ENCODE measurements at regions not wholly inside any gene's neighbourhood (a gene's known extent, or its start where the extent isn't known, plus 50 kb on each side); places are given as distances from the start of the nearest gene placed in this dataset.

DNA sequence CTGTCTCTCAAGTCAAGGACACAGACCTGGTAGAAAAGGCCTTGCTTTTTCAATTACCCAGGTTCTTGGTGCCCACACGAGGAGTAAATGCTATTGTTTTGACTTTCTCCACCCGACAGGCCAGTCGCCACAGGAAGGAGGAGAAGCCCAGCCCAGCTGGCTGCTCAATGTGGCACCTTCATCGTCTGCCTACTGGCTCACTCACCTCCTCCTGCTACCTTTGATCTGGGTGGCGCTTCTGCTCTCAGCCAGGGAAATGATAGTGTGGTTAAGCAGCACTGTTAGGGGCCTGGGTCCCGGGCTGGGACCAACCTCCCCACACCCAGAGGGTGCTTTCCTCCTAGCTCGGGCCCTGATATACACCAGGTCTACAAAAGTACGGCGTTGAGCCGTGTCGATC, 75.0 kb upstream of the FZD10 start:
- TF ChIP-seq POLR2A (IDR thresholded peaks at IDR 0.05; ENCODE audit: low read length) (no peak), CTCF (IDR thresholded peaks at IDR 0.05) (no peak), RNF2 (IDR thresholded peaks at IDR 0.05; ENCODE audit: borderline replicate concordance, low read depth) (no peak), REST (IDR thresholded peaks at IDR 0.05) (no peak), HDAC2 (IDR thresholded peaks at IDR 0.05) (no peak)
